ENCODE measurements at regions not wholly inside any gene's neighbourhood (a gene's known extent, or its start where the extent isn't known, plus 50 kb on each side); places are given as distances from the start of the nearest gene placed in this dataset.

DNA sequence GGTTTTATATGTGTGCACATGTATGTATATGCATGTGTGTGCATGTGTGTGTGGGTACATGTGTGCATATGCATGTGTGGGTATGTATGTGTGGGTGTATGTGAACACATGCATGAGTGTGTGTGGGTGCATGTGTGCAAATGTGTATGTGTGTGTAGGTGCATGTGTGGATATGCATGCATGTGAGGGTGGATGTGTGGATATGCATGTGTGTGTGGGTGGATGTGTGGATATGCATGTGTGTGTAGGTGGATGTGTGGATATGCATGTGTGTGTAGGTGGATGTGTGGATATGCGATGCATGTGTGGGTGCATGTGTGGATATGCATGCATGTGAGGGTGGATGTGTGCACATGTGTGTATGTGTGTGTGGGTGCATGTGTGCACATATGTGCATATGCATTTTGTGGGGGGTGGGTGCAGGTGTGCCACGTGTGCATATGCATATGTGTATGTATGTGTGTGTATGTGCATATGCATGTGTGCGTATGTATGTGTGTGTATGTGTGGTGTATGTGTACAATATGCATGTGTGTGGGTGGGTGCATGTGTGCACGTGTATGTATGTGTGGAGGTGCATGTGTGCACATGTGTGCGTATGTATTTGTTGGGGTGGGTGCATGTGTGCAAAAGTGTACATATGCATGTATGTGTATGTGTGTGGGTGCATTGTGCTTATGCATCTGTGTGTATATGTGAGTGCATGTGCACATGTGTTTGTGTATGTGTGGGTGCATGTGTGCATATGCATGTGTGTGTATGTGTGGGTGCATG, 144.2 kb downstream of the GAS1 start:
- H3K27ac ChIP-seq = no peak overlapping the region
- no peak for TF ChIP-seq CTCF (IDR thresholded peaks at IDR 0.05; ENCODE audit: low read depth, low read length, missing control alignments)
- no peaks in the 10 kb centered on the region for H3K27me3 ChIP-seq (replicated peaks)
- H3K36me3 ChIP-seq (replicated peaks) = no peaks in the 10 kb centered on the region
- in situ Hi-C loops (cut with HindIII; ENCODE audit: low pct_ligation_motif_present, low sequenced_read_pairs) = no loop called here
- DNase-seq = no peak
- H3K4me3 ChIP-seq (ENCODE audit: low read depth, low read length) = no peak overlapping the region

DNA sequence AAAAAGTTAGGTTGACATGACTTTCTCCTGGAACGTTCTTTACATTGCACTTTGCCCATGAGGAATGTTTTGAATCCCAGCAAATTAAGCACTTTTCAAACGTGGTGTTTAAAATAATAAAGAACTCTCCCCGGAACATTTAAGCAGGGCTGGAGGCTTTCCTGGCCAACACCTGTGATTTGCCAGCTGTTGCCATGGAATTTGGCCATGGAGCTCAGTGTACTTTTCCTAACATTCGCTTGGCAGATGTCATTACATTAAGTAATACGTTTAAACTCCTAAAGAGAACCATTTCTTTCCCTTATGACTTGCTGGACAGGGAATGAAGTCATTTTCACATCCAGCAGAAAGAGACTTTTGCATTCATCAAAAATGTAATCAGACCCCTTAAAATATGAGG, 146.1 kb downstream of the GAS1 start:
- DNase-seq = no peak
- Histone ChIP-seq H3K36me3 (replicated peaks) (no peaks in the 10 kb centered on the region), H3K27me3 (replicated peaks) (no peaks in the 10 kb centered on the region), H3K27ac (no peak overlapping the region), H3K4me3 (ENCODE audit: low read depth, low read length) (no peak overlapping the region)
- no peak for TF ChIP-seq CTCF (IDR thresholded peaks at IDR 0.05; ENCODE audit: low read depth, low read length, missing control alignments)
- in situ Hi-C loops (cut with HindIII; ENCODE audit: low pct_ligation_motif_present, low sequenced_read_pairs) = no loop called here

DNA sequence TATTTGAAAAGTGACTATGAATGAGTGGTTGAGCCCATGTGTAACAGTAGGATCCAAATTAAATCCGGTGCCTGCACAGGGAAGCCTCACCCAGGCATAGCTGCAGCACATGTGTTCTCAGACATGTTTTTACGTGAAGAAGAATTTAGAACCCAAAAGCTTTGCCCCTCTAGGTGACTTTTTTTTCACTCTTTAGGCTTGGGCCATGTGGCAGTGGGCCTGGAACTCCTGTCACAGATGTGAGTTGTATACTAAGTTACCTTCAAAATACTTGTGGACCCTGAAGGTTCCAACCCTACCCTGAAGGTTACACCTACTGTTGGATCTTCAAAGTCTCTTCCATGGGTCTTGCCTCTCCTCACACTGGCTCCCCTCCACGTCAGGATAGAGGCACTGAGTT, 146.6 kb downstream of the GAS1 start:
- TF ChIP-seq CTCF (IDR thresholded peaks at IDR 0.05; ENCODE audit: low read depth, low read length, missing control alignments) = no peak
- H3K4me3 ChIP-seq (ENCODE audit: low read depth, low read length) = no peak overlapping the region
- no peak overlapping the region for H3K27ac ChIP-seq
- in situ Hi-C loops (cut with HindIII; ENCODE audit: low pct_ligation_motif_present, low sequenced_read_pairs) = no loop called here
- no peaks in the 10 kb centered on the region for H3K27me3 ChIP-seq (replicated peaks)
- DNase-seq = no peak
- H3K36me3 ChIP-seq (replicated peaks) = no peaks in the 10 kb centered on the region

DNA sequence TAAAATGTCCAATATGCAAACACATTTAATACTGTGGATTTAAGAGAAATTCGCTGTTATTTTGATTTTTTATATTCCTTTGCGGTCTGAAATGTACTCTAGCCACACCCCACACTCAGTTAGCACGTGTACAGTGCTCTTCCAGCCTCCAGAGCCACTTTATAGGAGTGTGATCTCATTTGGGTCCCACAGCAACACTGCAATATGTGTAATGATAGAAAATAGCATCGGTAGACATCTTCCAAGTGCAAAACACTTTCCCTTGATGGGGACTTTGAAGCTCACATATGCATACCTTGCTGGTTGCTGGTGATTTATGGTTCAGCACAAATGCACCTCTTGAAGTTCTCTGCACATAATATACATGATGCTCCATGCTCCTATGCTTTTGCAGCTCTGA, 148.3 kb downstream of the GAS1 start:
- no peak overlapping the region for H3K4me3 ChIP-seq (ENCODE audit: low read depth, low read length)
- H3K36me3 ChIP-seq (replicated peaks) = no peaks in the 10 kb centered on the region
- in situ Hi-C loops (cut with HindIII; ENCODE audit: low pct_ligation_motif_present, low sequenced_read_pairs) = no loop called here
- no peak for DNase-seq
- no peak overlapping the region for H3K27ac ChIP-seq
- TF ChIP-seq CTCF (IDR thresholded peaks at IDR 0.05; ENCODE audit: low read depth, low read length, missing control alignments) = no peak
- H3K27me3 ChIP-seq (replicated peaks) = no peaks in the 10 kb centered on the region

DNA sequence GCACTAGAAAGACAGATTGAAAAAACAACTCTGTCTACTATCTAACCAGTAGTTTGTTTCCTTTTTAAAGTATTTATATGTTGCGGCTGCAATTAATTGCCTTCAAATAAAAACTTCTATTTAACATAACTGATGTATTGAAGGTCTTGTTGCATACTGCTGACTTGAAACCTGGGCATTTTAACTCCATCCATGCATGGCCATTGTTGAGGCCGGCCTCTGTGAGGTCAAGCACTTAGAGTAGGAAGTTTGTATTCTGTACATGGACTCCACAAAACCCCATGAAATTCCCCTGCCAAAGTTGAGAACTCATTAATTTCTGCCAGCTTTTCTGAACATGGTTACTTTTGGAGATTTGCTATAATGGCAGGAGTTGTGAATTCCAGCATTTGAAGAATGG, 150.6 kb downstream of the GAS1 start:
- Histone ChIP-seq H3K36me3 (replicated peaks) (no peaks in the 10 kb centered on the region), H3K27me3 (replicated peaks) (no peaks in the 10 kb centered on the region), H3K27ac (no peak overlapping the region), H3K4me3 (ENCODE audit: low read depth, low read length) (no peak overlapping the region)
- TF ChIP-seq CTCF (IDR thresholded peaks at IDR 0.05; ENCODE audit: low read depth, low read length, missing control alignments) = no peak
- DNase-seq = no peak
- in situ Hi-C loops (cut with HindIII; ENCODE audit: low pct_ligation_motif_present, low sequenced_read_pairs) = no loop called here
